ENCODE measurements at regions not wholly inside any gene's neighbourhood (a gene's known extent, or its start where the extent isn't known, plus 50 kb on each side); places are given as distances from the start of the nearest gene placed in this dataset.

GRCh38 chr1:178620584-178621475 is 104.2 kb upstream of the RALGPS2 start:
- Histone ChIP-seq H2BK5ac (ENCODE audit: low read depth, low read length) (no peak overlapping the region), H3K9me3 (ENCODE audit: insufficient read depth in 2 of 2, low read depth in 1 of 2, low read length in 1 of 2) (no peaks in the 10 kb centered on the region), H3K27ac (ENCODE audit: low read depth, low read length) (no peak overlapping the region), H4K8ac (ENCODE audit: extremely low read depth, insufficient read depth, low read length) (no peak overlapping the region), H2AK5ac (ENCODE audit: low read depth, low read length) (no peak overlapping the region), H3K23me2 (ENCODE audit: low read depth, low read length) (no peaks in the 10 kb centered on the region), H2BK15ac (ENCODE audit: low read length) (no peak overlapping the region), H4K5ac (ENCODE audit: insufficient read length, low read depth, low read length) (no peak overlapping the region), H3K79me1 (ENCODE audit: low read depth, low read length) (no peaks in the 10 kb centered on the region), H3K56ac (replicated peaks; ENCODE audit: insufficient read length, low read depth, low read length) (no peak overlapping the region), H3K23ac (ENCODE audit: insufficient read length) (no peak overlapping the region), H2AFZ (ENCODE audit: low read length) (no peak overlapping the region), H3K18ac (ENCODE audit: extremely low read depth, low read length) (no peak overlapping the region), H3K36me3 (ENCODE audit: control insufficient read depth in 2 of 4, insufficient read depth in 4 of 4, low read length in 3 of 4) (no peaks in the 10 kb centered on the region), H3K9ac (replicated peaks in 1 of 4; ENCODE audit: extremely low read depth in 1 of 4, low read depth in 3 of 4, low read length in 3 of 4) (no peak overlapping the region), H3K4ac (replicated peaks; ENCODE audit: insufficient read length, low read depth, low read length) (no peak overlapping the region), H2BK20ac (ENCODE audit: low read length) (no peak overlapping the region), H2BK12ac (ENCODE audit: low read depth, low read length) (no peak overlapping the region), H4K91ac (replicated peaks; ENCODE audit: insufficient read length, low read length) (no peak overlapping the region), H3K79me2 (ENCODE audit: control insufficient read depth in 1 of 2, insufficient read depth in 2 of 2, low read length in 2 of 2) (no peaks in the 10 kb centered on the region), H3K4me3 (ENCODE audit: extremely low read depth in 1 of 4, insufficient read depth in 2 of 4, low read depth in 3 of 4, low read length in 4 of 4) (no peak overlapping the region), H3K14ac (ENCODE audit: insufficient read length) (no peak overlapping the region), H3K4me2 (ENCODE audit: insufficient read depth in 1 of 2, low read depth in 2 of 2, low read length in 2 of 2) (no peak overlapping the region), H2BK120ac (replicated peaks; ENCODE audit: low read depth, low read length) (no peak overlapping the region), H4K20me1 (replicated peaks in 1 of 2; ENCODE audit: control insufficient read depth in 1 of 2, insufficient read depth in 2 of 2, low read length in 2 of 2) (no peaks in the 10 kb centered on the region), H3K4me1 (replicated peaks in 1 of 4; ENCODE audit: control insufficient read depth in 3 of 4, insufficient read depth in 4 of 4, low read length in 3 of 4) (no peaks in the 10 kb centered on the region), H3K27me3 (replicated peaks in 1 of 4; ENCODE audit: control insufficient read depth in 3 of 4, extremely low read depth in 1 of 4, insufficient read depth in 3 of 4, low read length in 3 of 4) (no peaks in the 10 kb centered on the region)
- TF ChIP-seq GTF2F1 (IDR thresholded peaks at IDR 0.05; ENCODE audit: borderline replicate concordance, low read depth, low read length) (no peak), RNF2 (IDR thresholded peaks at IDR 0.05; ENCODE audit: borderline replicate concordance, low read depth, low read length, missing control alignments, poor library complexity, severe bottlenecking) (no peak), SP2 (IDR thresholded peaks at IDR 0.05; ENCODE audit: low read length) (no peak), TCF12 (IDR thresholded peaks at IDR 0.05; ENCODE audit: low read depth, low read length) (no peak), RAD21 (IDR thresholded peaks at IDR 0.05 in 1 of 2, conservative IDR thresholded peaks at IDR 0.05 in 1 of 2; ENCODE audit: low read depth in 2 of 2, low read length in 2 of 2) (no peak), CBX5 (IDR thresholded peaks at IDR 0.05; ENCODE audit: low read depth, low read length) (no peak), RXRA (IDR thresholded peaks at IDR 0.05; ENCODE audit: insufficient read depth, low read depth, low read length) (no peak), JUN (IDR thresholded peaks at IDR 0.05; ENCODE audit: low read depth, low read length) (no peak)
- 89% methylated on average over 5 of the region's 5 CpGs; no CpG with 5 or more reads in 1 of the 2 experiments for WGBS, 2 experiments (ENCODE audit: extremely low coverage in 1 of 2, insufficient coverage in 1 of 2, insufficient read length in 1 of 2, insufficient replicate concordance in 2 of 2, low coverage in 1 of 2, low lambda C conversion rate in 2 of 2, missing lambda C conversion rate in 1 of 2)
- no peak for DNase-seq (ENCODE audit: low read depth in 1 of 2, low spot score in 2 of 2)
- CTCF ChIA-PET (ENCODE audit: partially characterized antibody), result interaction anchor here (0.6 to 3.4 kb wide), 2 partner anchors 17 to 249 kb away, joined by 3 to 10 read pairs; no protein-coding TSS in a partner anchor
- POLR2A ChIA-PET (ENCODE audit: partially characterized antibody), result no interaction called here
- FAIRE-seq, result no peak
